ENCODE measurements at regions not wholly inside any gene's neighbourhood (a gene's known extent, or its start where the extent isn't known, plus 50 kb on each side); places are given as distances from the start of the nearest gene placed in this dataset.

- TF ChIP-seq CTCF (IDR thresholded peaks at IDR 0.05; ENCODE audit: low read depth, low read length, missing control alignments) = no peak
- DNase-seq (ENCODE audit: extremely low read depth, low read depth) = no peak
Observed at GRCh38 chr16:10232757-10233156, 50.5 kb upstream of the GRIN2A start.

GRCh38 chr16:10239640-10240039 lies 57.4 kb upstream of the GRIN2A start:
- H3K4me3 ChIP-seq (replicated peaks; ENCODE audit: low read depth, low read length) = no peak overlapping the region
- DNase-seq (ENCODE audit: extremely low read depth, low read depth) = no peak
- TF ChIP-seq CTCF (IDR thresholded peaks at IDR 0.05; ENCODE audit: low read depth, low read length, missing control alignments) = no peak

More at GRCh38 chr16:10232757-10233156, 50.5 kb upstream of the GRIN2A start:
- H3K4me3 ChIP-seq (replicated peaks; ENCODE audit: low read depth, low read length) = no peak overlapping the region

- no peak for TF ChIP-seq CTCF (IDR thresholded peaks at IDR 0.05; ENCODE audit: low read depth, low read length, missing control alignments)
- DNase-seq (ENCODE audit: extremely low read depth, low read depth) = no peak
Observed at GRCh38 chr16:10240854-10241613, 58.8 kb upstream of the GRIN2A start.

GRCh38 chr16:10242097-10242496 lies 59.9 kb upstream of the GRIN2A start:
- H3K4me3 ChIP-seq (replicated peaks; ENCODE audit: low read depth, low read length) = no peak overlapping the region
- no peak for TF ChIP-seq CTCF (IDR thresholded peaks at IDR 0.05; ENCODE audit: low read depth, low read length, missing control alignments)
- DNase-seq (ENCODE audit: extremely low read depth, low read depth) = no peak

More at GRCh38 chr16:10240854-10241613, 58.8 kb upstream of the GRIN2A start:
- no peak overlapping the region for H3K4me3 ChIP-seq (replicated peaks; ENCODE audit: low read depth, low read length)

GRCh38 chr16:10242916-10243315 lies 60.7 kb upstream of the GRIN2A start:
- DNase-seq (ENCODE audit: extremely low read depth, low read depth) = no peak
- no peak overlapping the region for H3K4me3 ChIP-seq (replicated peaks; ENCODE audit: low read depth, low read length)
- no peak for TF ChIP-seq CTCF (IDR thresholded peaks at IDR 0.05; ENCODE audit: low read depth, low read length, missing control alignments)

- no peak overlapping the region for H3K4me3 ChIP-seq (replicated peaks; ENCODE audit: low read depth, low read length)
- DNase-seq (ENCODE audit: extremely low read depth, low read depth) = no peak
- no peak for TF ChIP-seq CTCF (IDR thresholded peaks at IDR 0.05; ENCODE audit: low read depth, low read length, missing control alignments)
Observed at GRCh38 chr16:10245002-10245401, 62.8 kb upstream of the GRIN2A start.

Data from HFF-Myc (cell line).